Stomach (tissue), 4 donors: ENCODE measurements at regions not wholly inside any gene's neighbourhood (a gene's known extent, or its start where the extent isn't known, plus 50 kb on each side); places are given as distances from the start of the nearest gene placed in this dataset.

Experiments used
- POLR2A ChIP-seq, 4 donors: fragments of 450-650 bp; IDR thresholded peaks; one replicate each; pipeline ENCODE4 v1.6.1; 2016; ENCODE audit warnings: antibody characterized with exemption in 4 of 4, control low read depth in 2 of 4, mild to moderate bottlenecking in 1 of 4, moderate library complexity in 1 of 4
- TF ChIP-seq, protein P1 (sequence below), 7 experiments: fragments of 450-650 bp in 4 of 7; fragments of 200-600 bp in 3 of 7; sonication (generic) in 3 of 7; IDR thresholded peaks; one replicate each; pipeline ENCODE4 v1.5.1; 2016 to 2019; ENCODE audit warnings: antibody characterized with exemption in 7 of 7, control low read depth in 2 of 7, mild to moderate bottlenecking in 1 of 7

DNA sequence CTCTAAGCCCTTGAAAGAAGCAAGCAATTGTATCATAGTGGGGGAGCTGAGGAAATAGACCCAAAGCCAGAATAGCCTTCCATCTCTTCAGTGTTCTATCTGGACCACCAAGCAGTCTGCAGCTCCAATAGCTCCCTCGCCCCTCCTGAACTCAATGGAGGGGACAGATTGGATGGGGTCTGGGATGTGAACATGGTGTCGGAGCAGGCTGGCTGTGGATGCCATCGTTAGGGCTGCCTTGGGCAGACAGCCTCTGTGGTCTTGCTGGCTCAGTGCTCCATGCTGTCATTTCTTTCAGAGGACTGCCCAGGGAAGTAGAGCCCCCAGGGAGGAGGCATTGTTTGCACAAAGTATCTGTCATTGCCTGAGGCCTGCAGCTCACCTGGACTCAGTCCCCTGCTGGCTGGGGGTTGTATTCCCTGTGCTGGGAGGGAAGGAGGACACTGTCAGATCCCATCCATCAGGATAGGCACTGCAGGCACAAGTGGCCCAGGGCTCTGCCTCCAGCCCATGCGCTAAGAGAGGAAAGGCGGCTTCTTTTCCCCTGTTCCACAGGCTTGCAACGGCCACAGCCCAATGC is 537.7 kb downstream of the BUD13 start:
- no peak for TF ChIP-seq POLR2A (IDR thresholded peaks at IDR 0.05)
- TF ChIP-seq, protein P1, sequence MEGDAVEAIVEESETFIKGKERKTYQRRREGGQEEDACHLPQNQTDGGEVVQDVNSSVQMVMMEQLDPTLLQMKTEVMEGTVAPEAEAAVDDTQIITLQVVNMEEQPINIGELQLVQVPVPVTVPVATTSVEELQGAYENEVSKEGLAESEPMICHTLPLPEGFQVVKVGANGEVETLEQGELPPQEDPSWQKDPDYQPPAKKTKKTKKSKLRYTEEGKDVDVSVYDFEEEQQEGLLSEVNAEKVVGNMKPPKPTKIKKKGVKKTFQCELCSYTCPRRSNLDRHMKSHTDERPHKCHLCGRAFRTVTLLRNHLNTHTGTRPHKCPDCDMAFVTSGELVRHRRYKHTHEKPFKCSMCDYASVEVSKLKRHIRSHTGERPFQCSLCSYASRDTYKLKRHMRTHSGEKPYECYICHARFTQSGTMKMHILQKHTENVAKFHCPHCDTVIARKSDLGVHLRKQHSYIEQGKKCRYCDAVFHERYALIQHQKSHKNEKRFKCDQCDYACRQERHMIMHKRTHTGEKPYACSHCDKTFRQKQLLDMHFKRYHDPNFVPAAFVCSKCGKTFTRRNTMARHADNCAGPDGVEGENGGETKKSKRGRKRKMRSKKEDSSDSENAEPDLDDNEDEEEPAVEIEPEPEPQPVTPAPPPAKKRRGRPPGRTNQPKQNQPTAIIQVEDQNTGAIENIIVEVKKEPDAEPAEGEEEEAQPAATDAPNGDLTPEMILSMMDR (IDR thresholded peaks at IDR 0.05) = no peak
